Trophoblast cell (in vitro differentiated cells and primary cell): ENCODE measurements at regions not wholly inside any gene's neighbourhood (a gene's known extent, or its start where the extent isn't known, plus 50 kb on each side); places are given as distances from the start of the nearest gene placed in this dataset.

Experiments
- DNase-seq, 2 donors: peaks; one replicate each; pipeline ENCODE4 v3.0.0-alpha.2; 2016
- H2AFZ ChIP-seq: 2 replicates; pipeline ENCODE4 v1.6.1; 2013; ENCODE audit warnings: low read length, moderate library complexity, mild to moderate bottlenecking; ENCODE audit not compliant: insufficient read depth, poor library complexity
- H2AK5ac ChIP-seq: 2 replicates; pipeline ENCODE4 v1.6.1; 2013; ENCODE audit warnings: mild to moderate bottlenecking, low read length
- H2BK120ac ChIP-seq: 2 replicates; pipeline ENCODE4 v1.6.1; 2013; ENCODE audit warnings: low read length, mild to moderate bottlenecking, moderate library complexity; ENCODE audit not compliant: insufficient read depth, poor library complexity
- H2BK12ac ChIP-seq: 2 replicates; pipeline ENCODE4 v1.6.1; 2013; ENCODE audit warnings: mild to moderate bottlenecking, low read length, moderate library complexity
- H2BK5ac ChIP-seq: 2 replicates; pipeline ENCODE4 v1.6.1; 2013; ENCODE audit warnings: low read length, low read depth, moderate library complexity, mild to moderate bottlenecking; ENCODE audit not compliant: poor library complexity
- H3K14ac ChIP-seq: 2 replicates; pipeline ENCODE4 v1.6.1; 2013; ENCODE audit warnings: mild to moderate bottlenecking, low read length
- H3K18ac ChIP-seq: 2 replicates; pipeline ENCODE4 v1.6.1; 2013; ENCODE audit warnings: mild to moderate bottlenecking, low read length
- H3K23ac ChIP-seq: 2 replicates; pipeline ENCODE4 v1.6.1; 2013; ENCODE audit warnings: low read length
- H3K27ac ChIP-seq: 2 replicates; pipeline ENCODE4 v1.5.1; 2013; ENCODE audit warnings: low read depth, mild to moderate bottlenecking, inconsistent platforms, low read length, moderate library complexity
- H3K27me3 ChIP-seq: 2 replicates; pipeline ENCODE4 v1.6.1; 2013; ENCODE audit warnings: inconsistent platforms, mild to moderate bottlenecking, low read length, moderate library complexity; ENCODE audit not compliant: insufficient read depth
- H3K36me3 ChIP-seq, 2 experiments: 1 replicate in 1 of 2; 2 replicates in 1 of 2; pipeline ENCODE4 v1.6.1; 2013; ENCODE audit warnings: low read length in 2 of 2, mild to moderate bottlenecking in 2 of 2, moderate library complexity in 1 of 2; ENCODE audit not compliant: insufficient read depth in 2 of 2, control insufficient read depth in 1 of 2
- H3K4ac ChIP-seq: 2 replicates; pipeline ENCODE4 v1.6.1; 2013; ENCODE audit warnings: low read depth, mild to moderate bottlenecking, low read length, moderate library complexity
- H3K4me1 ChIP-seq, 2 experiments: 1 replicate in 1 of 2; 2 replicates in 1 of 2; pipeline ENCODE4 v1.6.1; 2013; ENCODE audit warnings: low read length in 2 of 2, mild to moderate bottlenecking in 2 of 2, moderate library complexity in 1 of 2; ENCODE audit not compliant: insufficient read depth in 2 of 2, control insufficient read depth in 1 of 2
- H3K4me2 ChIP-seq: 2 replicates; pipeline ENCODE4 v1.6.1; 2013; ENCODE audit warnings: inconsistent platforms, mild to moderate bottlenecking, low read length, moderate library complexity
- H3K4me3 ChIP-seq: 2 replicates; pipeline ENCODE4 v1.5.1; 2013; ENCODE audit warnings: mild to moderate bottlenecking, low read depth, low read length, inconsistent platforms
- H3K79me1 ChIP-seq: one replicate; pipeline ENCODE4 v1.6.1; 2013; ENCODE audit warnings: low read length
- H3K79me2 ChIP-seq: 2 replicates; pipeline ENCODE4 v1.6.1; 2013; ENCODE audit warnings: low read length, mild to moderate bottlenecking; ENCODE audit not compliant: control insufficient read depth, insufficient read depth, poor library complexity
- H3K9ac ChIP-seq: 2 replicates; pipeline ENCODE4 v1.6.1; 2013; ENCODE audit warnings: mild to moderate bottlenecking, low read length
- H3K9me3 ChIP-seq: 2 replicates; pipeline ENCODE4 v1.6.1; 2013; ENCODE audit warnings: low read depth, mild to moderate bottlenecking, control low read depth, inconsistent platforms, low read length; ENCODE audit not compliant: insufficient read depth
- H4K12ac ChIP-seq: 2 replicates; pipeline ENCODE4 v1.6.1; 2013; ENCODE audit warnings: low read depth, mild to moderate bottlenecking, low read length, moderate library complexity
- H4K8ac ChIP-seq: 2 replicates; pipeline ENCODE4 v1.6.1; 2013; ENCODE audit warnings: low read depth, mild to moderate bottlenecking, low read length, moderate library complexity
- H4K91ac ChIP-seq: one replicate; pipeline ENCODE4 v1.6.1; 2013; ENCODE audit warnings: low read depth, mild to moderate bottlenecking, low read length, moderate library complexity
- WGBS: extraction: QIAGEN DNeasy Blood & Tissue Kit; methylation state at CpG from one replicate; pipeline ENCODE4 v1.1.7; 2013; ENCODE audit warnings: missing lambda C conversion rate; ENCODE audit not compliant: insufficient read length, insufficient coverage; ENCODE audit errors: extremely low coverage; 5-methylcytosine and 5-hydroxymethylcytosine counted together

DNA sequence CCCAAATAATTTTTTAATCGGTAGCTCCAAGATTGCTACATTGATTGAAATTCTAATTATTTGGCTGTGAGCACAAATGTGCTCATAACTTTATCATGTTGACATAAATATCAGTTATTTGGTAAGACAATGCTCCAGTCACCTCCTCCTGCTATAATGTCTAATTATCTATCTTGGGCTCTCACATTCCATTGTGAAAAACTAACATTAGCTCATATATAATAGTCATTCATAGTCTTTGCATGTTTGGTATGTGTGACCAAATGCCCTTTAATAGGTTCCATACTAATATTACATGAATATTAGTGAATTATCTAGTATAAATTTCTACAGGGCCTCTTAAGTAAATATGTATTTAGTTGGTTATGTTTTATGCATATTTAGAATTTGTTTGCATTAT, 185.6 kb upstream of the MCHR2 start:
- Histone ChIP-seq H3K27me3 (no peaks in the 10 kb centered on the region), H3K18ac (no peak overlapping the region), H4K8ac (no peak overlapping the region), H2AK5ac (no peak overlapping the region), H3K4me2 (no peak overlapping the region), H3K14ac (no peak overlapping the region), H2AFZ (no peak overlapping the region), H3K79me1 (peaks cover 3% of the 10 kb centered on the region), H3K23ac (no peak overlapping the region), H3K4me3 (no peak overlapping the region), H4K12ac (no peak overlapping the region), H4K91ac (no peak overlapping the region), H3K27ac (no peak overlapping the region), H3K4ac (no peak overlapping the region), H3K9me3 (no peaks in the 10 kb centered on the region), H3K36me3 (no peaks in the 10 kb centered on the region), H3K9ac (no peak overlapping the region), H3K4me1 (peaks cover 4 to 6% of the 10 kb centered on the region in 2 experiments), H2BK5ac (no peak overlapping the region), H2BK12ac (no peak overlapping the region), H3K79me2 (no peaks in the 10 kb centered on the region), H2BK120ac (no peak overlapping the region)
- DNase-seq: peak in 1 of 2 donors; percentile 4
- WGBS: no CpG with 5 or more reads among the region's 1 CpG

DNA sequence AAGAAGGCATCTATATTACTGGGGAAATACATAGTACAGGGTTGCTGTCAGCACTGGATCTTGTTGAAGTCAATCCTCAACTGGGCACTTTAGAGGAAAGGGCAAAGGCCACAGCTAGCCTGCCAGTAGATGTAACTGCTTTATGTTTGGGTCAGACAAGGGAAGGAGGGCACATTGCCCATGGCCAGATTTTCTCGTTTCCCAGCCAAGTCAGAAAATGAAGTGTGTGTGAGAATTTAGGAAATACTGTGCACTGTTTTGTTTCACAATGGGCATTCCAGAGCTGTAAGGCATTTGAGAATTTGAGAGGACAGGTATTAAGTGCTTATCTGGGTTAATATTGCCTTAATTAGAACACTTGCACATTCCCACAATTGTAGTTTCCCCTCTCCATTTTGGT, 183.9 kb upstream of the MCHR2 start:
- Histone ChIP-seq H3K14ac (no peak overlapping the region), H3K79me1 (peaks cover 3% of the 10 kb centered on the region), H2AK5ac (no peak overlapping the region), H3K4me1 (peaks cover 4 to 6% of the 10 kb centered on the region in 2 experiments), H3K4me3 (no peak overlapping the region), H3K27ac (no peak overlapping the region), H2BK5ac (no peak overlapping the region), H2AFZ (no peak overlapping the region), H3K9ac (no peak overlapping the region), H3K4ac (no peak overlapping the region), H4K91ac (no peak overlapping the region), H4K12ac (no peak overlapping the region), H3K18ac (no peak overlapping the region), H2BK120ac (no peak overlapping the region), H4K8ac (no peak overlapping the region), H3K36me3 (no peaks in the 10 kb centered on the region), H3K23ac (no peak overlapping the region), H2BK12ac (no peak overlapping the region), H3K27me3 (no peaks in the 10 kb centered on the region), H3K4me2 (no peak overlapping the region), H3K79me2 (no peaks in the 10 kb centered on the region), H3K9me3 (no peaks in the 10 kb centered on the region)
- peak; percentile 4 to 61 for DNase-seq
- WGBS: no CpG with 5 or more reads among the region's 1 CpG

DNA sequence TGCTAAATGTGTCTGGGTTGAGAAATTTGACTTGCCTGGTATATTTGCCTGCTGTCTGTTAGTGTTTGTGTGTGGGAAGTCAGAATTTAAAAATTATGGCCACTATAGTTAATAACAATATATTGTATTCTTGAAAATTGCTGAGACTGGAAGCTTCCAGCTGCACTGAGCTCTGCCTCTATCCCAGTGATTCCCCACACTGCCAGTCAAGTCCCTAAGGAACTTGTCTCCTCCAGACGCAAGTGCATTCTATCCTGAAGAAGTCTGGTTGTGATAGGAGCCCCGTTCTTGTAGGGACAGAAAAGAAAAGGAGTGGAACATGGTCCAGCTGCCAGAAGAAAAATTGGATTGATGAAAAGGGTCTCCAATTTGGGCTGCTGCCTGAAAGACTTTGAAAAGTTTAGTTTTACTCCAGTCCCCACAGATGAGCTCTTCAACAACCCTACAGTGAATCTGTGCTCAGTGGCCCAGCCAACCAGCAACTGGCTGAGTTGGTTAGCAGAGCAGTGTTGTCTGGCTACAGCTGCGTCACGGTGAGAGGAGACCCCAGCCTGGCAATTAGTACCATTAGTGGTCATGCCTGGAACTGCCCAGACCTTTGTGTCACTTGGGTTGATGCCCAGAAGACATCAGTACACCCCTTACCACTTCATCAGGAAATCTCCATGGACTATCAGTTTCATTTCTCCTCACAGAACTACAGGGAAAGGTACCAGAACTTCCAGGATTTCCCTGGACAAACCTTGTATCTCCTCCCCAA, 183.1 kb upstream of the MCHR2 start:
- no peak for DNase-seq
- no peak overlapping the region for H2BK120ac ChIP-seq
- no peak overlapping the region for H3K4me3 ChIP-seq
- peaks cover 3% of the 10 kb centered on the region for H3K79me1 ChIP-seq
- H2BK5ac ChIP-seq: peak overlapping the region; percentile 5
- no peak overlapping the region for H3K4me2 ChIP-seq
- H3K36me3 ChIP-seq: no peaks in the 10 kb centered on the region
- H3K27me3 ChIP-seq: no peaks in the 10 kb centered on the region
- H3K27ac ChIP-seq: no peak overlapping the region
- peak overlapping the region; percentile 6 for H3K14ac ChIP-seq
- no peak overlapping the region for H3K18ac ChIP-seq
- H4K8ac ChIP-seq: no peak overlapping the region
- H3K9ac ChIP-seq: no peak overlapping the region
- no peak overlapping the region for H4K12ac ChIP-seq
- no peaks in the 10 kb centered on the region for H3K9me3 ChIP-seq
- H2AFZ ChIP-seq: no peak overlapping the region
- H4K91ac ChIP-seq: peak overlapping the region; percentile 20
- no peaks in the 10 kb centered on the region for H3K79me2 ChIP-seq
- no peak overlapping the region for H3K4ac ChIP-seq
- H2BK12ac ChIP-seq: peak overlapping the region; percentile 19
- WGBS: no CpG with 5 or more reads among the region's 4 CpGs
- H3K4me1 ChIP-seq: peaks cover 4 to 6% of the 10 kb centered on the region in 2 experiments
- no peak overlapping the region for H2AK5ac ChIP-seq
- no peak overlapping the region for H3K23ac ChIP-seq

DNA sequence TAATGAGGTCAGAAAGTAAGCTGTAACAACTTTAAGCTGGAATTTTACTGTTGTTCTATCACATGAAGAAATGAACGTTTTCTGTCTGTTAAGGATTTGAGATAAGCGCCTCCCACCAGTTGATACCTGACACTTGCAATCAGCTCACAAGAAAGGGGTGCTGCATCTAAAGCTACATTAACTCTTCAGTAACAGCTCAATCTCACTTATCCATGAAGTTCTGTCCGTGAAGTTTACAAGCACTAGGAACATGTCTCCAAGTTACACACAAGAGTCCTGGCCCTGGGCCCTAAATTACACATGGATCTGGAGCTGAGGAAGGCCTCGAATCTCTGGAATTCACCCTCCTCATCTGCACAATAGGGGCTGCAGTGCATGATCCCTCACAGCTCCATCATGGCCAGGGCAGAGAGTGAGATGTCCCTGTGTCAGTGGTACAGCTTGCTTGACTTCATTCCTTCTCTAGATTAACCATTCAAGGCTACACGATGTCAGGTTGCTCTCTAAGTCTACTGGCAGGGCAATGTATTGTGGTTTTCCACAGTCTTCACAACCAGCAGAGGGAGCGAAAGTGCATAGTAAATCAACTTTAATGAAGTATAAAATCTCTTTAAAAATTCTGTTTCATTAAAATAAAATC, 182.4 kb upstream of the MCHR2 start:
- no peaks in the 10 kb centered on the region for H3K36me3 ChIP-seq

More for the DNA sequence above, 182.4 kb upstream of the MCHR2 start:
- Histone ChIP-seq H2BK120ac (no peak overlapping the region), H3K4me2 (no peak overlapping the region), H2AK5ac (no peak overlapping the region), H3K14ac (no peak overlapping the region), H2BK12ac (no peak overlapping the region), H3K18ac (no peak overlapping the region), H3K9ac (no peak overlapping the region), H3K79me1 (peaks cover 3% of the 10 kb centered on the region), H2AFZ (no peak overlapping the region), H3K23ac (no peak overlapping the region), H3K27me3 (no peaks in the 10 kb centered on the region), H3K27ac (no peak overlapping the region), H4K91ac (no peak overlapping the region), H4K12ac (no peak overlapping the region), H3K9me3 (no peaks in the 10 kb centered on the region), H3K4me3 (no peak overlapping the region), H3K79me2 (no peaks in the 10 kb centered on the region), H3K4me1 (peaks cover 4 to 6% of the 10 kb centered on the region in 2 experiments), H3K4ac (no peak overlapping the region), H2BK5ac (no peak overlapping the region), H4K8ac (no peak overlapping the region)
- peak; percentile 75 to 89 for DNase-seq
- no CpG with 5 or more reads among the region's 6 CpGs for WGBS
